ENCODE measurements at regions not wholly inside any gene's neighbourhood (a gene's known extent, or its start where the extent isn't known, plus 50 kb on each side); places are given as distances from the start of the nearest gene placed in this dataset.

DNA sequence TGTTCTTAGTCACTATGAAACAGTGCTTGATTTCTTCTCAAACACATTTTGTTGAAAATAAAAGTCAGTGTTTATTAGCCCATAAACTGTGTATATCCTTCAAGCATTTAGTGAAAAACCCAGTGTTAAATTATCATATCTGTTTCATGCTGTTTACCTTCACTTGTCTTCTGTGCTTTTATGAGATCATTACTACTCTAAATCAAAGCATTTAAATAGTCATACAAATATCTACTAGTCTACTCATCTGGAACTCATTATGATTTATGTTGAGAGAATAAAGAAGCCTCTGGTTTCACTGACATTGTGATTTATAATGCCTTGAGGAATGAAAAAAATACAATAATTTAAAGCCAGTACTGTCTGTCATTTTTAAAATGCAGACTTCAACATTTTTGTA is 366.5 kb downstream of the SLCO4C1 start:
- Histone ChIP-seq H3K4me3 (no peak overlapping the region), H3K4me1 (no peaks in the 10 kb centered on the region), H3K27ac (no peak overlapping the region), H3K27me3 (no peaks in the 10 kb centered on the region), H3K9me3 (no peaks in the 10 kb centered on the region), H3K36me3 (no peaks in the 10 kb centered on the region)
- TF ChIP-seq, protein P1, sequence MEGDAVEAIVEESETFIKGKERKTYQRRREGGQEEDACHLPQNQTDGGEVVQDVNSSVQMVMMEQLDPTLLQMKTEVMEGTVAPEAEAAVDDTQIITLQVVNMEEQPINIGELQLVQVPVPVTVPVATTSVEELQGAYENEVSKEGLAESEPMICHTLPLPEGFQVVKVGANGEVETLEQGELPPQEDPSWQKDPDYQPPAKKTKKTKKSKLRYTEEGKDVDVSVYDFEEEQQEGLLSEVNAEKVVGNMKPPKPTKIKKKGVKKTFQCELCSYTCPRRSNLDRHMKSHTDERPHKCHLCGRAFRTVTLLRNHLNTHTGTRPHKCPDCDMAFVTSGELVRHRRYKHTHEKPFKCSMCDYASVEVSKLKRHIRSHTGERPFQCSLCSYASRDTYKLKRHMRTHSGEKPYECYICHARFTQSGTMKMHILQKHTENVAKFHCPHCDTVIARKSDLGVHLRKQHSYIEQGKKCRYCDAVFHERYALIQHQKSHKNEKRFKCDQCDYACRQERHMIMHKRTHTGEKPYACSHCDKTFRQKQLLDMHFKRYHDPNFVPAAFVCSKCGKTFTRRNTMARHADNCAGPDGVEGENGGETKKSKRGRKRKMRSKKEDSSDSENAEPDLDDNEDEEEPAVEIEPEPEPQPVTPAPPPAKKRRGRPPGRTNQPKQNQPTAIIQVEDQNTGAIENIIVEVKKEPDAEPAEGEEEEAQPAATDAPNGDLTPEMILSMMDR (IDR thresholded peaks at IDR 0.05) = no peak
- TF ChIP-seq EP300 (IDR thresholded peaks at IDR 0.05) = no peak
- TF ChIP-seq POLR2AphosphoS5 (IDR thresholded peaks at IDR 0.05) = no peak
- TF ChIP-seq POLR2A (IDR thresholded peaks at IDR 0.05) = no peak
- ATAC-seq = no peak

DNA sequence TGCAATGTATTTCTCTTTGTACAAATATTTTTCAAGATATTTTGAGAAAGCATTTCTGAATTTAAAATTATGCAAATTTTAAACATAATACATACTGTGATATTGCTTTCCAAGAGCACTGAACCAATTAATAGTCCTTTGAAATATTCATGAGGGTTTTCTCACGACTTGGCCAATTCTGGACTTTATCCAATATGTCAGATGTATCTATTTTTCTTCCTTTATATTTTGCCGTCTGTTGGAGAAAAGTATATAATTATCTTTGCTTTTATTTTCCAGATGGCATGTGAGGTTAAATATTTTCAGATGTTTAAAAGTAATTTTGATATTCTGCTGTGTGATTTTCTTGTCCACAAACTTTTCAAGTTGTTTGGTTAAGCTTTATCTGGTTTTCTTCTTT is 378.9 kb downstream of the SLCO4C1 start:
- Histone ChIP-seq H3K4me3 (no peak overlapping the region), H3K27ac (no peak overlapping the region), H3K4me1 (no peaks in the 10 kb centered on the region), H3K27me3 (no peaks in the 10 kb centered on the region), H3K36me3 (no peaks in the 10 kb centered on the region), H3K9me3 (no peaks in the 10 kb centered on the region)
- 15 to 19% methylated on average over 2 of the region's 2 CpGs for WGBS, 2 donors (ENCODE audit: low coverage in 1 of 2)
- TF ChIP-seq, protein P1 (IDR thresholded peaks at IDR 0.05) = no peak
- TF ChIP-seq EP300 (IDR thresholded peaks at IDR 0.05) (no peak), POLR2A (IDR thresholded peaks at IDR 0.05) (no peak), POLR2AphosphoS5 (IDR thresholded peaks at IDR 0.05) (no peak)
- no peak for ATAC-seq

DNA sequence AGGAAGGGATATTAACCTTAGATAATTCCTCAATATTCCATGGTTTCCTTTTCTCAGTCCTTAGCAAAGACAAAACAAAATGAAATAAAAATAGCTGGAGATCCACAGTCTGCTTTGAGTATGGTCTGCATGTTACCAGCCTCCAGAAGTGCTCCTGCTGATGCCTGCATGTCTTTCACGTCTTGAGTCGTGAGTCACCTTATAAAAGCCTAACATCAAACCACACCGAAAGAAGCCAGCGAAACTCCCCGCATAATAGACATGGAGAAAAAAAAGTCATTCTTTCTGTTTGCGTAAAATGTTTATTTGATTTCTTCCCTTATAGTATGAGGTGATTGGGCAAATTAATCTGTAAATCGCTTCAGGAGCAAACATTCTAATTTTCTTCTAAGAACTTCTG is 380.5 kb downstream of the SLCO4C1 start:
- no peaks in the 10 kb centered on the region for H3K4me1 ChIP-seq
- no peaks in the 10 kb centered on the region for H3K36me3 ChIP-seq
- ATAC-seq = no peak
- H3K27ac ChIP-seq = no peak overlapping the region
- H3K9me3 ChIP-seq = no peaks in the 10 kb centered on the region
- H3K4me3 ChIP-seq = no peak overlapping the region
- WGBS, 2 donors (ENCODE audit: low coverage in 1 of 2) = 65 to 90% methylated on average over 6 to 7 of the region's 7 CpGs
- no peaks in the 10 kb centered on the region for H3K27me3 ChIP-seq
- no peak for TF ChIP-seq POLR2A (IDR thresholded peaks at IDR 0.05)
- TF ChIP-seq POLR2AphosphoS5 (IDR thresholded peaks at IDR 0.05) = no peak
- no peak for TF ChIP-seq EP300 (IDR thresholded peaks at IDR 0.05)
- TF ChIP-seq, protein P1 (IDR thresholded peaks at IDR 0.05) = no peak

DNA sequence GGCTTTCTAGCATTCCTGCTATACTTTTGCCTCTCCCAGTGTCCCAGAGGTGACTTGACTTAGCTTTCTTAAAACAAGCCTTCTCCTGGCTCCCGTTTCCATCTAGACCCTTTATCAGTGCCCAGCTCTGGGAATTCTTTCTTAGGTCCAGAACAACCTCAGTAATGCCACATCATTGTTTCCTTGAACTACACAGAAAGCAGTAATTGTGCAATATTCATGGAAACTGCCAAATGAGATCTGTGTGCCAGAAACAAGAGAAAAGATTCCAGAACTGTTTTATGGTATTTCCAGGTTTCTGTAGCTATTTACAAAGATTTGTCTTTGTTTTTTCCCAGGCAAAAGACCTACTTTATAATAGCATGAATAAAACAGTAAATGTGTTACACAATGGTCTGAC is 391.3 kb downstream of the SLCO4C1 start:
- no peak for ATAC-seq
- no peaks in the 10 kb centered on the region for H3K36me3 ChIP-seq
- TF ChIP-seq, protein P1 (IDR thresholded peaks at IDR 0.05) = no peak
- TF ChIP-seq POLR2AphosphoS5 (IDR thresholded peaks at IDR 0.05) (no peak), EP300 (IDR thresholded peaks at IDR 0.05) (no peak), POLR2A (IDR thresholded peaks at IDR 0.05) (no peak)
- H3K27ac ChIP-seq = no peak overlapping the region
- no peak overlapping the region for H3K4me3 ChIP-seq
- WGBS, 2 donors (ENCODE audit: low coverage in 1 of 2) = 31% methylated on average over 1 of the region's 1 CpG; no CpG with 5 or more reads in 1 of the 2 donors
- no peaks in the 10 kb centered on the region for H3K4me1 ChIP-seq
- no peaks in the 10 kb centered on the region for H3K27me3 ChIP-seq
- H3K9me3 ChIP-seq = no peaks in the 10 kb centered on the region

DNA sequence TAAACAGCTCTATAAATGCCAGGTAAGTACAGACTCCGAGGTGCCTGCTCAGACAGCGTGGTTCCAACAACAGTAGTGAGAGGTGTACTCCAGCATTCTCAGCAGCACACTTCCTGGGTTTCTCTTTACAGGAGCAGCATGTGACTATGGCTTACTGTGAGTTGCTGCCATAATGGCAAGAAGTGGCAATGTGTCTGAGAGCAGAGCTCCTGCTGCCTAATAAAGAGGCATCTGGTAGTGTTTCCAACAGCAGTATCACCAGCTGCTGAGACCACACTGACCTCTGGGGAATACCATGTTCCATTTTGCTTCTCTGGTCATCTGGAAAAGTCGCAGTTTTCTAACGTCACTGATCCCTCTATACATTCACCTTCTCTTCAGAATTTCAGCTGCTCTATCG is 398.2 kb downstream of the SLCO4C1 start:
- H3K4me1 ChIP-seq = peaks cover 0 to 15% (median 0%) of the 10 kb centered on the region in 3 donors
- no peak for TF ChIP-seq EP300 (IDR thresholded peaks at IDR 0.05)
- TF ChIP-seq POLR2A (IDR thresholded peaks at IDR 0.05) = no peak
- no peak for TF ChIP-seq POLR2AphosphoS5 (IDR thresholded peaks at IDR 0.05)
- TF ChIP-seq, protein P1 (IDR thresholded peaks at IDR 0.05) = no peak
- WGBS, 2 donors (ENCODE audit: low coverage in 1 of 2) = 82 to 94% methylated on average over 3 to 4 of the region's 5 CpGs
- H3K9me3 ChIP-seq = no peaks in the 10 kb centered on the region
- no peak for ATAC-seq
- no peak overlapping the region for H3K4me3 ChIP-seq
- H3K27ac ChIP-seq = no peak overlapping the region
- H3K27me3 ChIP-seq = no peaks in the 10 kb centered on the region
- H3K36me3 ChIP-seq = no peaks in the 10 kb centered on the region
